ENCODE measurements at regions not wholly inside any gene's neighbourhood (a gene's known extent, or its start where the extent isn't known, plus 50 kb on each side); places are given as distances from the start of the nearest gene placed in this dataset.

DNA sequence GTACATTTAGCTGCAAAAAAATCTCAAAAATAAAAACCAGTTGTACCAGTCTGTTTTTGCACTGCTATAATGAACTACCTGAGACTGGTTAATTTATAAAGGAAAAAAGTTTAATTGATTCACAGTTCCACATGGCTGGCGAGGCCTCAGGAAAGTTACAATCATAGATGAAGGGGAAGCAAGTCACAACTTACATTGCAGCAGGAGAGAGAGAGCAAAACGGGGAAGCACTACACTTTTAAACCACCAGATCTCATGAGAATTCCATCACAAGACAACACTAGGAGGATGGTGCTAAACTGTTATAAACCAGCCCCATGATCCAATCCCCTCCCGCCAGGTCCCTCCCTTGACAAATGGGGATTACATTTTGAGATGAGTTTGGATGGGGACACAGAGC is 186.0 kb downstream of the TMTC3 start:
- no peaks in the 10 kb centered on the region for H3K4me1 ChIP-seq
- H3K27ac ChIP-seq, result no peak overlapping the region
- no peaks in the 10 kb centered on the region for H3K36me3 ChIP-seq (ENCODE audit: control insufficient read depth, insufficient read depth, low read length)
- no peak overlapping the region for H3K4me2 ChIP-seq (ENCODE audit: low read length)
- TF ChIP-seq, protein P1, sequence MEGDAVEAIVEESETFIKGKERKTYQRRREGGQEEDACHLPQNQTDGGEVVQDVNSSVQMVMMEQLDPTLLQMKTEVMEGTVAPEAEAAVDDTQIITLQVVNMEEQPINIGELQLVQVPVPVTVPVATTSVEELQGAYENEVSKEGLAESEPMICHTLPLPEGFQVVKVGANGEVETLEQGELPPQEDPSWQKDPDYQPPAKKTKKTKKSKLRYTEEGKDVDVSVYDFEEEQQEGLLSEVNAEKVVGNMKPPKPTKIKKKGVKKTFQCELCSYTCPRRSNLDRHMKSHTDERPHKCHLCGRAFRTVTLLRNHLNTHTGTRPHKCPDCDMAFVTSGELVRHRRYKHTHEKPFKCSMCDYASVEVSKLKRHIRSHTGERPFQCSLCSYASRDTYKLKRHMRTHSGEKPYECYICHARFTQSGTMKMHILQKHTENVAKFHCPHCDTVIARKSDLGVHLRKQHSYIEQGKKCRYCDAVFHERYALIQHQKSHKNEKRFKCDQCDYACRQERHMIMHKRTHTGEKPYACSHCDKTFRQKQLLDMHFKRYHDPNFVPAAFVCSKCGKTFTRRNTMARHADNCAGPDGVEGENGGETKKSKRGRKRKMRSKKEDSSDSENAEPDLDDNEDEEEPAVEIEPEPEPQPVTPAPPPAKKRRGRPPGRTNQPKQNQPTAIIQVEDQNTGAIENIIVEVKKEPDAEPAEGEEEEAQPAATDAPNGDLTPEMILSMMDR (IDR thresholded peaks at IDR 0.05), result no peak
- no peak overlapping the region for H2AFZ ChIP-seq
- no peak overlapping the region for H3K9ac ChIP-seq
- no peaks in the 10 kb centered on the region for H3K27me3 ChIP-seq (ENCODE audit: control insufficient read depth, insufficient read depth, low read length)
- H3K9me3 ChIP-seq (ENCODE audit: control insufficient read depth, low read length), result no peaks in the 10 kb centered on the region
- no peak overlapping the region for H3K4me3 ChIP-seq (ENCODE audit: low read depth, low read length)
- no peaks in the 10 kb centered on the region for H3K79me2 ChIP-seq

DNA sequence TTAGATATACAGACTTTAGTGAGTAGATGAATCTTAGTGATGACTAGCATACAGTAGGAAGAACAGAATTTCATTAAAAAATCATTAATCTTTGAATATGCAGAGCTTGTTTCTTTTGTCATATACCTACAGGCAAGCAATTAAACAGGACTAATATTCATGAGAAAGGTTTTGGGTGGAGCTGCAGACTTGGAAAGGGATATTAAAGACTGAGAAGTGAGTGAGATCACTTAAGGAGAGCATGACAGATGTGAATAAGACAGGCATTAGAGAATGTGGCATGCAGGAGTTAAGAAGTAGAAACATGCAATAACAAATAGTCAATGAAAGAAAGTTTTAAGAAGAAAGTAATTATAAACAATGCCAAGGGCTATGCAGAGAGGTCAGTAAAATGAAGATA is 187.7 kb downstream of the TMTC3 start:
- Histone ChIP-seq H3K9ac (no peak overlapping the region), H2AFZ (no peak overlapping the region), H3K4me1 (no peaks in the 10 kb centered on the region), H3K27me3 (ENCODE audit: control insufficient read depth, insufficient read depth, low read length) (no peaks in the 10 kb centered on the region), H3K4me3 (ENCODE audit: low read depth, low read length) (no peak overlapping the region), H3K36me3 (ENCODE audit: control insufficient read depth, insufficient read depth, low read length) (no peaks in the 10 kb centered on the region), H3K9me3 (ENCODE audit: control insufficient read depth, low read length) (no peaks in the 10 kb centered on the region), H3K27ac (no peak overlapping the region), H3K79me2 (no peaks in the 10 kb centered on the region), H3K4me2 (ENCODE audit: low read length) (no peak overlapping the region)
- TF ChIP-seq, protein P1 (IDR thresholded peaks at IDR 0.05), result no peak

DNA sequence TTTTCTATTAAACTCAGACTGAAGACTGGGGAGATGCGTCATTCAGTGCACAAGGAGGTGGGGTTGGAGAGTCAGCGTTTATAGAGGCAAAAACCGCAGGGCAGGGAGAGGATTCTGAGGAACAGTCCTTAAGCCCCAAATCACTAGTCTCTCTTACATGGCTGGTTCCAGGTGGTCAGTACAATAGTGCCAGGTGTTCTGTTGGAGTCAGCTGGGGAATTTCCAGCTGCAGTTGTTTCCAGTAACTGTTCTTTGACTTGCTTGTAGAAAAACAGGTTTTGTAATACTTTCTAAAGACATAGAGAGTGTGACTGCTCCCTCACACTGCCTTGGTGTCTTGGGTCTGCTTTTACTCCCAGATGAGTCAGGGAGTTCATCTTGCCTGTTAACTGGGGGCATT is 192.2 kb downstream of the TMTC3 start:
- Histone ChIP-seq H3K4me2 (ENCODE audit: low read length) (no peak overlapping the region), H3K36me3 (ENCODE audit: control insufficient read depth, insufficient read depth, low read length) (no peaks in the 10 kb centered on the region), H3K4me1 (no peaks in the 10 kb centered on the region), H3K9me3 (ENCODE audit: control insufficient read depth, low read length) (no peaks in the 10 kb centered on the region), H3K27me3 (ENCODE audit: control insufficient read depth, insufficient read depth, low read length) (no peaks in the 10 kb centered on the region), H2AFZ (no peak overlapping the region), H3K27ac (no peak overlapping the region), H3K4me3 (ENCODE audit: low read depth, low read length) (no peak overlapping the region), H3K79me2 (no peaks in the 10 kb centered on the region), H3K9ac (no peak overlapping the region)
- TF ChIP-seq, protein P1 (IDR thresholded peaks at IDR 0.05), result no peak

DNA sequence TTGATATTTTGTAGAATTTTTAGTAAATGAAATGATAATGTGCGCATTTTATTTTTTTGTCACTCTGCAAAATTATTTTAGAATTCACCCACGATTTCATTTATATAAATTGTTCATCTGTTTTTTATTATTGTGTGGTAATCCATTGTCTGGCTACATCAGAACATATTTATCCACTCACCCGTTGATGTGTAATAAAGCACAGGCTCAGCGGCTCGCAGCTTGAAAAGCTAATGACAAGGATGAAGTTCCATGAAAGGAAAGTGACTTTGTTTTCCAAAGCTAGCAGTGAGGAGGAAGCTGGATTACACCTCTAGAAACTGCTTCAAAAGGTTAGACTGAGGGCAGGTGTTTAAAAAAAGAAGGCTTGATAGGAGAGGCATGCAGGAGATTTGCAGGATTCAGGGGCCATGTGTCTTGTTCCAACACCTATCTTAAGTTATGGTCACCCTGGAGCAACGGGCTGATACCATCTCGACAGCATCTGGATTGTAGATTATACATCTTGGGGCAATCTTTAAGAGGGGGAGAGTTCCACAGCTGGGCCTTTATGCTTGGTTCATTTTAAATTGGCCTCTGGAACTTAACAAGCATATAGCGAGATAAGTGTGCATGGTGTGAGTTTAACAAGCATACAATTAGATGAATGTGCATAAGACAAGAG is 194.1 kb downstream of the TMTC3 start:
- no peaks in the 10 kb centered on the region for H3K27me3 ChIP-seq (ENCODE audit: control insufficient read depth, insufficient read depth, low read length)

More for the DNA sequence above, 194.1 kb downstream of the TMTC3 start:
- Histone ChIP-seq H3K9me3 (ENCODE audit: control insufficient read depth, low read length) (no peaks in the 10 kb centered on the region), H3K4me1 (no peaks in the 10 kb centered on the region), H3K79me2 (no peaks in the 10 kb centered on the region), H3K4me3 (ENCODE audit: low read depth, low read length) (no peak overlapping the region), H3K4me2 (ENCODE audit: low read length) (no peak overlapping the region), H3K27ac (no peak overlapping the region), H2AFZ (no peak overlapping the region), H3K9ac (no peak overlapping the region), H3K36me3 (ENCODE audit: control insufficient read depth, insufficient read depth, low read length) (no peaks in the 10 kb centered on the region)
- TF ChIP-seq, protein P1 (IDR thresholded peaks at IDR 0.05), result no peak

All from parathyroid adenoma (tissue), 2 donors.